Fibroblast of lung (primary cell): ENCODE measurements at regions not wholly inside any gene's neighbourhood (a gene's known extent, or its start where the extent isn't known, plus 50 kb on each side); places are given as distances from the start of the nearest gene placed in this dataset.

Experiments
- DNase-seq, 2 donors: peaks; one replicate each; pipeline versions ENCODE4 v3.0.0 to v3.0.0-alpha.2; 2010; ENCODE audit warnings: low read depth in 2 of 2
- H2AFZ ChIP-seq: 2 replicates; pipeline ENCODE4 v1.5.1; 2012; ENCODE audit warnings: low read length, control low read depth, inconsistent platforms
- H3K27ac ChIP-seq: 2 replicates; pipeline ENCODE4 v1.5.1; 2011; ENCODE audit warnings: low read length, control low read depth; ENCODE audit not compliant: insufficient read depth
- H3K27me3 ChIP-seq: 2 replicates; pipeline ENCODE4 v1.5.1; 2011; ENCODE audit warnings: mild to moderate bottlenecking, low read length; ENCODE audit not compliant: control insufficient read depth, insufficient read depth
- H3K36me3 ChIP-seq: 2 replicates; pipeline ENCODE4 v1.5.1; 2011; ENCODE audit warnings: low read length; ENCODE audit not compliant: control insufficient read depth, insufficient read depth
- H3K4me1 ChIP-seq: 2 replicates; pipeline ENCODE4 v1.5.1; 2011; ENCODE audit warnings: low read length; ENCODE audit not compliant: control insufficient read depth, insufficient read depth; ENCODE audit errors: extremely low read depth
- H3K4me2 ChIP-seq: 2 replicates; pipeline ENCODE4 v1.5.1; 2011; ENCODE audit warnings: low read length, control low read depth; ENCODE audit not compliant: insufficient read depth; ENCODE audit errors: extremely low read depth
- H3K4me3 ChIP-seq, 4 experiments: fragments of 200-600 bp in 1 of 4; sonication (generic) in 1 of 4; replicated peaks in 1 of 4; 2 replicates each; pipeline ENCODE4 v1.5.1; 2011 to 2016; ENCODE audit warnings: low read length in 4 of 4, low read depth in 3 of 4, mild to moderate bottlenecking in 3 of 4, control low read depth in 2 of 4, inconsistent platforms in 1 of 4, mixed read lengths in 1 of 4; ENCODE audit not compliant: insufficient read depth in 1 of 4; ENCODE audit errors: control extremely low read depth in 1 of 4
- H3K79me2 ChIP-seq: 2 replicates; pipeline ENCODE4 v1.5.1; 2012; ENCODE audit warnings: mild to moderate bottlenecking, low read length, inconsistent platforms; ENCODE audit not compliant: control insufficient read depth, insufficient read depth
- H3K9ac ChIP-seq: 2 replicates; pipeline ENCODE4 v1.5.1; 2011; ENCODE audit warnings: mild to moderate bottlenecking, low read length, control low read depth; ENCODE audit not compliant: insufficient read depth
- H3K9me3 ChIP-seq: 2 replicates; pipeline ENCODE4 v1.5.1; 2012; ENCODE audit warnings: low read depth, low read length; ENCODE audit not compliant: control insufficient read depth, insufficient read depth
- H4K20me1 ChIP-seq: 2 replicates; pipeline ENCODE4 v1.5.1; 2011; ENCODE audit warnings: low read length; ENCODE audit not compliant: control insufficient read depth, insufficient read depth; ENCODE audit errors: extremely low read depth
- CTCF ChIP-seq, 2 donors: IDR thresholded peaks in 1 of 2; conservative IDR thresholded peaks in 1 of 2; 1 replicate in 1 of 2; 2 replicates in 1 of 2; pipeline ENCODE4 v1.5.1; 2011 to 2012; ENCODE audit warnings: low read length in 2 of 2, control low read depth in 1 of 2, inconsistent platforms in 1 of 2, low read depth in 1 of 2, mild to moderate bottlenecking in 1 of 2
- EZH2 ChIP-seq: IDR thresholded peaks from 2 replicates; pipeline ENCODE4 v1.5.1; 2012; ENCODE audit warnings: low read length, control low read depth, mild to moderate bottlenecking; ENCODE audit errors: missing control alignments

- no peaks in the 10 kb centered on the region for H3K9me3 ChIP-seq
- H3K79me2 ChIP-seq: no peaks in the 10 kb centered on the region
- H3K4me3 ChIP-seq: no peak overlapping the region
- H3K4me1 ChIP-seq: no peaks in the 10 kb centered on the region
- no peak overlapping the region for H3K27ac ChIP-seq
- H2AFZ ChIP-seq: no peak overlapping the region
- no peaks in the 10 kb centered on the region for H4K20me1 ChIP-seq
- no peak overlapping the region for H3K9ac ChIP-seq
- no peak for DNase-seq
- H3K36me3 ChIP-seq: no peaks in the 10 kb centered on the region
- no peaks in the 10 kb centered on the region for H3K27me3 ChIP-seq
- no peak overlapping the region for H3K4me2 ChIP-seq
- TF ChIP-seq EZH2 (no peak), CTCF (conservative IDR thresholded peaks at IDR 0.05 in 1 of 2, IDR thresholded peaks at IDR 0.05 in 1 of 2; ENCODE audit: low read depth in 1 of 2, low read length in 2 of 2) (no peak)
Measured at GRCh38 chr9:80540387-80540786, 968.6 kb downstream of the TLE4 start.

- H3K27ac ChIP-seq: no peak overlapping the region
- TF ChIP-seq EZH2: no peak
- no peak for TF ChIP-seq CTCF (conservative IDR thresholded peaks at IDR 0.05 in 1 of 2, IDR thresholded peaks at IDR 0.05 in 1 of 2; ENCODE audit: low read depth in 1 of 2, low read length in 2 of 2)
- no peak overlapping the region for H3K9ac ChIP-seq
- DNase-seq: no peak
- H3K79me2 ChIP-seq: no peaks in the 10 kb centered on the region
- H3K9me3 ChIP-seq: no peaks in the 10 kb centered on the region
- no peak overlapping the region for H3K4me2 ChIP-seq
- no peak overlapping the region for H3K4me3 ChIP-seq
- no peaks in the 10 kb centered on the region for H3K27me3 ChIP-seq
- no peaks in the 10 kb centered on the region for H3K36me3 ChIP-seq
- no peak overlapping the region for H2AFZ ChIP-seq
- no peaks in the 10 kb centered on the region for H3K4me1 ChIP-seq
- no peaks in the 10 kb centered on the region for H4K20me1 ChIP-seq
Measured at GRCh38 chr9:80538976-80539375, 967.2 kb downstream of the TLE4 start.

DNA sequence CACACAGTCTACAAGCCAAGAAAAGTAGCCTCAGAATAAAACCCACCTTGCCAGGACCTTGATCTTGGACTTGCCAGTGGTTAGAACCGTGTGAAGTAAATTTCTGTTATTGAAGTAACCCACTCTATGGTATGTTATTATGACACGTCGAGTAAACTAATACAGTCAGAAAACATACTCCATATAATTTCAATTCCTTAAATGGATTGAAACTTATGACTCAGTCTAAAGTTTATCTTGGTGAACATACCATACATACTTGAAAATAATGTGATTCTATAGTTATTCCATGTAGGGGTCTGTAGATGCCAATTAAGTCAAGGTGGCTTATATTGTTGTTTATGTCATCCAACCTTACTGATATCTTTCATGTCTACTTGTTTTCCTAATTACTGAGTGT lies 950.7 kb downstream of the TLE4 start:
- no peak overlapping the region for H3K27ac ChIP-seq
- TF ChIP-seq EZH2 (no peak), CTCF (conservative IDR thresholded peaks at IDR 0.05 in 1 of 2, IDR thresholded peaks at IDR 0.05 in 1 of 2; ENCODE audit: low read depth in 1 of 2, low read length in 2 of 2) (no peak)
- H3K4me3 ChIP-seq: no peak overlapping the region
- DNase-seq: peak; percentile 1 to 8
- H4K20me1 ChIP-seq: no peaks in the 10 kb centered on the region
- no peak overlapping the region for H3K4me2 ChIP-seq
- H3K9me3 ChIP-seq: no peaks in the 10 kb centered on the region
- no peak overlapping the region for H2AFZ ChIP-seq
- no peaks in the 10 kb centered on the region for H3K4me1 ChIP-seq
- H3K79me2 ChIP-seq: no peaks in the 10 kb centered on the region
- H3K36me3 ChIP-seq: no peaks in the 10 kb centered on the region
- no peak overlapping the region for H3K9ac ChIP-seq
- H3K27me3 ChIP-seq: no peaks in the 10 kb centered on the region
